H1 (cell line): ENCODE measurements at regions not wholly inside any gene's neighbourhood (a gene's known extent, or its start where the extent isn't known, plus 50 kb on each side); places are given as distances from the start of the nearest gene placed in this dataset.

Experiments
- CTCF ChIA-PET: fragments of 300-600 bp; sonication (Branson Sonifier 250); formaldehyde crosslinking; loops from one replicate; lab custom pipeline; 2021; ENCODE audit not compliant: partially characterized antibody; lab: Charles Lee
- POLR2A ChIA-PET: fragments of 300-600 bp; sonication (Branson Sonifier 250); formaldehyde crosslinking; loops from one replicate; lab custom pipeline; 2021; ENCODE audit warnings: inconsistent platforms; ENCODE audit not compliant: partially characterized antibody; lab: Charles Lee
- DNase-seq, 2 experiments: peaks; one replicate each; pipeline versions ENCODE4 v3.0.0 to v3.0.0-alpha.2; 2010 to 2022; ENCODE audit warnings: low spot score in 2 of 2, low read depth in 1 of 2, mixed read lengths in 1 of 2
- FAIRE-seq: peaks from 2 replicates; lab custom pipeline; 2011; peaks lifted over from hg19 to GRCh38; lab: Jason Lieb, UNC
- H2AFZ ChIP-seq: 2 replicates; pipeline ENCODE4 v1.8.1; 2012; ENCODE audit warnings: low read length, inconsistent platforms
- H2AK5ac ChIP-seq: 2 replicates; pipeline ENCODE4 v1.6.1; 2013; ENCODE audit warnings: low read depth, low read length
- H2BK120ac ChIP-seq: replicated peaks from 2 replicates; pipeline ENCODE3; 2013; ENCODE audit warnings: low read depth, low read length, inconsistent platforms
- H2BK12ac ChIP-seq: 2 replicates; pipeline ENCODE4 v1.6.1; 2013; ENCODE audit warnings: low read depth, low read length
- H2BK15ac ChIP-seq: 2 replicates; pipeline ENCODE4 v1.6.1; 2013; ENCODE audit warnings: low read length
- H2BK20ac ChIP-seq: 2 replicates; pipeline ENCODE4 v1.6.1; 2013; ENCODE audit warnings: low read length
- H2BK5ac ChIP-seq: 2 replicates; pipeline ENCODE4 v1.6.1; 2013; ENCODE audit warnings: low read depth, low read length
- H3K14ac ChIP-seq: 2 replicates; pipeline ENCODE4 v1.6.1; 2013; ENCODE audit warnings: inconsistent platforms; ENCODE audit not compliant: insufficient read length
- H3K18ac ChIP-seq: 2 replicates; pipeline ENCODE4 v1.6.1; 2013; ENCODE audit warnings: low read length; ENCODE audit errors: extremely low read depth
- H3K23ac ChIP-seq: 2 replicates; pipeline ENCODE4 v1.6.1; 2013; ENCODE audit warnings: inconsistent platforms; ENCODE audit not compliant: insufficient read length
- H3K23me2 ChIP-seq: 2 replicates; pipeline ENCODE4 v1.6.1; 2013; ENCODE audit warnings: low read depth, low read length
- H3K27ac ChIP-seq: 2 replicates; pipeline ENCODE4 v1.6.1; 2011; ENCODE audit warnings: low read depth, low read length, inconsistent platforms
- H3K27me3 ChIP-seq, 4 experiments: replicated peaks in 1 of 4; 1 replicate in 1 of 4; 2 replicates in 3 of 4; pipeline versions ENCODE4 v1.6.1 to v1.8.1; 2011 to 2013; ENCODE audit warnings: low read length in 3 of 4, mild to moderate bottlenecking in 3 of 4, inconsistent platforms in 2 of 4, mixed read lengths in 2 of 4, moderate library complexity in 1 of 4; ENCODE audit not compliant: control insufficient read depth in 3 of 4, insufficient read depth in 3 of 4; ENCODE audit errors: extremely low read depth in 1 of 4
- H3K36me3 ChIP-seq, 4 experiments: 2 replicates each; pipeline versions ENCODE4 v1.6.1 to v1.8.1; 2011 to 2013; ENCODE audit warnings: mild to moderate bottlenecking in 4 of 4, low read length in 3 of 4, moderate library complexity in 2 of 4, control low read depth in 1 of 4, inconsistent platforms in 1 of 4; ENCODE audit not compliant: insufficient read depth in 4 of 4, control insufficient read depth in 2 of 4
- H3K4ac ChIP-seq: replicated peaks from 2 replicates; pipeline ENCODE3; 2013; ENCODE audit warnings: low read length, low read depth, mixed read lengths, inconsistent platforms; ENCODE audit not compliant: insufficient read length
- H3K4me1 ChIP-seq, 4 experiments: replicated peaks in 1 of 4; 1 replicate in 1 of 4; 2 replicates in 3 of 4; pipeline versions ENCODE4 v1.6.1 to v1.8.1; 2011 to 2013; ENCODE audit warnings: low read length in 3 of 4, inconsistent platforms in 2 of 4, mixed read lengths in 1 of 4; ENCODE audit not compliant: insufficient read depth in 4 of 4, control insufficient read depth in 3 of 4
- H3K4me2 ChIP-seq, 2 experiments: 2 replicates each; pipeline versions ENCODE4 v1.6.1 to v1.8.1; 2011 to 2013; ENCODE audit warnings: low read depth in 2 of 2, low read length in 2 of 2, control low read depth in 1 of 2, inconsistent platforms in 1 of 2, mild to moderate bottlenecking in 1 of 2; ENCODE audit not compliant: insufficient read depth in 1 of 2
- H3K4me3 ChIP-seq, 4 experiments: fragments of 200-600, 300-600 bp in 1 of 4; sonication (generic), shearing (Covaris generic), sonication (Bioruptor Twin) in 1 of 4; 2 replicates each; pipeline versions ENCODE4 v1.5.1 to v1.8.1; 2011 to 2016; ENCODE audit warnings: low read length in 4 of 4, low read depth in 3 of 4, control low read depth in 2 of 4, inconsistent platforms in 2 of 4, mild to moderate bottlenecking in 2 of 4, mixed read lengths in 1 of 4, moderate library complexity in 1 of 4; ENCODE audit not compliant: insufficient read depth in 2 of 4; ENCODE audit errors: extremely low read depth in 1 of 4
- H3K56ac ChIP-seq: replicated peaks from 2 replicates; pipeline ENCODE3; 2013; ENCODE audit warnings: low read depth, mild to moderate bottlenecking, mixed read lengths, low read length, inconsistent platforms; ENCODE audit not compliant: insufficient read length
- H3K79me1 ChIP-seq: 2 replicates; pipeline ENCODE4 v1.6.1; 2013; ENCODE audit warnings: low read depth, low read length, control low read depth
- H3K79me2 ChIP-seq, 2 experiments: 2 replicates each; pipeline versions ENCODE4 v1.6.1 to v1.8.1; 2012 to 2013; ENCODE audit warnings: low read length in 2 of 2, mild to moderate bottlenecking in 2 of 2, inconsistent platforms in 1 of 2; ENCODE audit not compliant: insufficient read depth in 2 of 2, control insufficient read depth in 1 of 2
- H3K9ac ChIP-seq, 4 experiments: replicated peaks in 1 of 4; 1 replicate in 1 of 4; 2 replicates in 3 of 4; pipeline versions ENCODE4 v1.6.1 to v1.8.1; 2011 to 2013; ENCODE audit warnings: low read depth in 3 of 4, low read length in 3 of 4, control low read depth in 2 of 4, mild to moderate bottlenecking in 2 of 4, moderate library complexity in 2 of 4, inconsistent platforms in 1 of 4; ENCODE audit errors: extremely low read depth in 1 of 4
- H3K9me3 ChIP-seq, 2 experiments: 2 replicates each; pipeline versions ENCODE4 v1.6.1 to v1.8.1; 2012 to 2013; ENCODE audit warnings: mild to moderate bottlenecking in 2 of 2, moderate library complexity in 2 of 2, control low read depth in 1 of 2, inconsistent platforms in 1 of 2, low read depth in 1 of 2, low read length in 1 of 2, mixed read lengths in 1 of 2; ENCODE audit not compliant: insufficient read depth in 2 of 2
- H4K20me1 ChIP-seq, 2 experiments: replicated peaks in 1 of 2; 2 replicates each; pipeline versions ENCODE3 to v1.8.1; 2011 to 2013; ENCODE audit warnings: inconsistent platforms in 2 of 2, low read length in 2 of 2, mild to moderate bottlenecking in 1 of 2; ENCODE audit not compliant: insufficient read depth in 2 of 2, control insufficient read depth in 1 of 2
- H4K5ac ChIP-seq: 2 replicates; pipeline ENCODE4 v1.6.1; 2013; ENCODE audit warnings: low read length, low read depth, mixed read lengths, inconsistent platforms; ENCODE audit not compliant: insufficient read length
- H4K8ac ChIP-seq: 2 replicates; pipeline ENCODE4 v1.8.0; 2013; ENCODE audit warnings: mild to moderate bottlenecking, moderate library complexity, low read length, inconsistent platforms; ENCODE audit not compliant: insufficient read depth; ENCODE audit errors: extremely low read depth
- H4K91ac ChIP-seq: replicated peaks from 2 replicates; pipeline ENCODE3; 2013; ENCODE audit warnings: low read length, mixed read lengths, inconsistent platforms; ENCODE audit not compliant: insufficient read length
- ASH2L ChIP-seq: fragments of 200-600, 300-600 bp; sonication (generic); IDR thresholded peaks from one replicate; pipeline ENCODE4 v1.7.1; 2017; ENCODE audit warnings: low read length
- BACH1 ChIP-seq: IDR thresholded peaks from 2 replicates; pipeline ENCODE4 v1.6.1; 2012; ENCODE audit warnings: low read length, improper control_type of control experiment
- CBX5 ChIP-seq: fragments of 300-800, 300-1000 bp; sonication (generic); IDR thresholded peaks from 2 replicates; pipeline ENCODE4 v1.7.1; 2016; ENCODE audit warnings: antibody characterized with exemption, low read length, low read depth
- CEBPB ChIP-seq: IDR thresholded peaks from 2 replicates; pipeline ENCODE4 v1.6.1; 2012; ENCODE audit warnings: low read depth, low read length
- CREB1 ChIP-seq: IDR thresholded peaks from 2 replicates; pipeline ENCODE4 v1.6.1; 2012; ENCODE audit warnings: inconsistent platforms
- EGR1 ChIP-seq: IDR thresholded peaks from 2 replicates; pipeline ENCODE4 v1.6.1; 2011; ENCODE audit warnings: low read depth, low read length, borderline replicate concordance
- EP300 ChIP-seq, 2 experiments: IDR thresholded peaks; 1 replicate in 1 of 2; 2 replicates in 1 of 2; pipeline ENCODE4 v1.6.1; 2011 to 2012; ENCODE audit warnings: low read depth in 2 of 2, low read length in 2 of 2, mild to moderate bottlenecking in 2 of 2, borderline replicate concordance in 1 of 2, inconsistent platforms in 1 of 2, moderate library complexity in 1 of 2
- GABPA ChIP-seq: IDR thresholded peaks from 2 replicates; pipeline ENCODE4 v1.6.1; 2011; ENCODE audit warnings: mild to moderate bottlenecking, low read length, moderate library complexity, borderline replicate concordance; ENCODE audit not compliant: insufficient read depth
- KDM1A ChIP-seq: fragments of 200-600, 300-600 bp; sonication (generic); IDR thresholded peaks from 2 replicates; pipeline ENCODE4 v1.7.1; 2016; ENCODE audit warnings: mild to moderate bottlenecking, low read length, borderline replicate concordance
- KDM4A ChIP-seq: IDR thresholded peaks from one replicate; pipeline ENCODE4 v1.7.1; 2012; ENCODE audit warnings: low read depth, mild to moderate bottlenecking, moderate library complexity, low read length, inconsistent platforms; ENCODE audit not compliant: severe bottlenecking
- NRF1 ChIP-seq: IDR thresholded peaks from 2 replicates; pipeline ENCODE4 v1.6.1; 2011; ENCODE audit warnings: mild to moderate bottlenecking, low read depth, low read length, improper control_type of control experiment
- RBBP5 ChIP-seq: IDR thresholded peaks from 2 replicates; pipeline ENCODE4 v1.7.1; 2012; ENCODE audit warnings: low read depth, mild to moderate bottlenecking, inconsistent platforms, low read length, moderate library complexity, borderline replicate concordance
- SIX5 ChIP-seq: IDR thresholded peaks from 2 replicates; pipeline ENCODE4 v1.6.1; 2011; ENCODE audit warnings: mild to moderate bottlenecking, low read depth, low read length
- SP2 ChIP-seq: IDR thresholded peaks from 2 replicates; pipeline ENCODE4 v1.6.1; 2012; ENCODE audit warnings: mild to moderate bottlenecking, low read length, inconsistent platforms
- TAF1 ChIP-seq: IDR thresholded peaks from 2 replicates; pipeline ENCODE4 v1.6.1; 2011; ENCODE audit warnings: mild to moderate bottlenecking, low read depth, low read length
- TCF12 ChIP-seq: IDR thresholded peaks from 2 replicates; pipeline ENCODE4 v1.6.1; 2011; ENCODE audit warnings: low read depth, mild to moderate bottlenecking, low read length
- YY1 ChIP-seq: IDR thresholded peaks from 2 replicates; pipeline ENCODE4 v1.6.1; 2011; ENCODE audit warnings: low read depth, mild to moderate bottlenecking, low read length
- WGBS, 2 experiments: shearing (Covaris generic) in 1 of 2; methylation state at CpG; one replicate each; pipeline versions ENCODE4 v1.1.6 to v1.1.7; 2013 to 2015; ENCODE audit warnings: low lambda C conversion rate in 2 of 2, mixed read lengths in 2 of 2, inconsistent platforms in 1 of 2, low coverage in 1 of 2, missing lambda C conversion rate in 1 of 2; ENCODE audit not compliant: insufficient replicate concordance in 2 of 2, insufficient coverage in 1 of 2, insufficient read length in 1 of 2; ENCODE audit errors: extremely low coverage in 1 of 2, missing lambda C conversion rate in 1 of 2; 5-methylcytosine and 5-hydroxymethylcytosine counted together

DNA sequence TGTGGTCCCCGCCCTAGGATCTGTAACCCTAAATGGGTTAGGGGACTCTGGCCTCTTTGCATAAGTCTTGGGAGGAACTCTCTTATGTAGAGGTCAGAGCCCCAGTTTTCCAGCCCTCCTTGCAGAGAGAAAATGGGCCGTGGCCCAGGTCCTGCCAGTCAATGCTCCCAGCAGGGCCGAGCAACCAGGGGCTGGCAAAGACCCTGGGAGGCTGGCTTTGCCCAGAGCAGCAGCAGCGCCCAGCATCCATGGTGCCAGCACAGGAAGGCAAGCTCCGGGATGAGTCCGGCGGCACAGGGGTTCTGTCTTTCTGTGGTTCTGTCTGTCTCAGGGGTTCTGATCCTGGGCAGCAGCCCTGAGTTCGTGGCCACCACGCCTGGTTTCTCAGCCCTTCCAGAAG is 684.8 kb downstream of the BRD1 start:
- no peak overlapping the region for H2AFZ ChIP-seq
- peaks cover 8% of the 10 kb centered on the region; the same call in 1 of the 2 replicates for H3K23me2 ChIP-seq
- no peak overlapping the region for H3K23ac ChIP-seq
- no peaks in the 10 kb centered on the region for H3K9me3 ChIP-seq
- DNase-seq (no peak), FAIRE-seq (no peak)
- no peak overlapping the region for H2AK5ac ChIP-seq
- H3K4me1 ChIP-seq, result no peaks in the 10 kb centered on the region; a peak in 1 of 7 replicates
- no peak overlapping the region for H3K4me2 ChIP-seq
- H4K5ac ChIP-seq, result no peak overlapping the region
- no peak overlapping the region for H4K8ac ChIP-seq
- no peak overlapping the region for H3K9ac ChIP-seq
- no peaks in the 10 kb centered on the region for H3K79me2 ChIP-seq
- no peak overlapping the region for H3K18ac ChIP-seq
- no peak overlapping the region for H3K56ac ChIP-seq
- H2BK5ac ChIP-seq, result no peak overlapping the region
- no peak overlapping the region for H2BK20ac ChIP-seq
- POLR2A ChIA-PET, result no interaction called here
- H3K27me3 ChIP-seq, result no peaks in the 10 kb centered on the region
- H3K4ac ChIP-seq, result no peak overlapping the region
- no peak overlapping the region for H2BK15ac ChIP-seq
- H4K20me1 ChIP-seq, result no peaks in the 10 kb centered on the region
- H3K14ac ChIP-seq, result no peak overlapping the region
- no peak overlapping the region for H3K4me3 ChIP-seq
- CTCF ChIA-PET, result interaction anchor here (1.0 to 1.7 kb wide), 2 partner anchors 13 to 162 kb away, joined by 4 to 6 read pairs; no protein-coding TSS in a partner anchor
- 93% methylated on average over 9 of the region's 9 CpGs; no CpG with 5 or more reads in 1 of the 2 experiments for WGBS, 2 experiments
- H3K79me1 ChIP-seq, result no peaks in the 10 kb centered on the region
- no peak for TF ChIP-seq RBBP5
- no peak for TF ChIP-seq SIX5
- no peak for TF ChIP-seq CBX5
- TF ChIP-seq ASH2L, result no peak
- no peak for TF ChIP-seq SP2
- no peak for TF ChIP-seq BACH1
- TF ChIP-seq TCF12, result no peak
- TF ChIP-seq GABPA, result no peak
- TF ChIP-seq CREB1, result no peak
- no peak for TF ChIP-seq CEBPB
- no peak for TF ChIP-seq EP300 (IDR thresholded peaks at IDR 0.05; ENCODE audit: borderline replicate concordance in 1 of 2, low read depth in 2 of 2, low read length in 2 of 2)
- no peak for TF ChIP-seq TAF1
- TF ChIP-seq YY1, result no peak
- no peak for TF ChIP-seq EGR1
- TF ChIP-seq KDM4A, result no peak
- TF ChIP-seq NRF1, result no peak
- no peak for TF ChIP-seq KDM1A
- H3K36me3 ChIP-seq, result no peaks in the 10 kb centered on the region
- no peak overlapping the region for H4K91ac ChIP-seq
- H2BK120ac ChIP-seq, result no peak overlapping the region
- no peak overlapping the region for H2BK12ac ChIP-seq
- H3K27ac ChIP-seq, result no peak overlapping the region
